Neutrophil (primary cell): ENCODE measurements at regions not wholly inside any gene's neighbourhood (a gene's known extent, or its start where the extent isn't known, plus 50 kb on each side); places are given as distances from the start of the nearest gene placed in this dataset.

Experiments used
- H3K27ac ChIP-seq: fragments of 200-600 bp; sonication (generic); 2 replicates; pipeline ENCODE4 v1.5.1; 2016; ENCODE audit warnings: mild to moderate bottlenecking, moderate library complexity
- H3K27me3 ChIP-seq: fragments of 200-600 bp; sonication (generic); 2 replicates; pipeline ENCODE4 v1.6.0; 2016; ENCODE audit warnings: mild to moderate bottlenecking
- H3K36me3 ChIP-seq: fragments of 200-600 bp; sonication (generic); 2 replicates; pipeline ENCODE4 v1.5.1; 2017
- H3K4me1 ChIP-seq, 2 experiments: fragments of 200-600 bp in 1 of 2; sonication (generic) in 1 of 2; 1 replicate in 1 of 2; 2 replicates in 1 of 2; pipeline versions ENCODE4 v1.5.1 to v1.6.1; 2013 to 2016; ENCODE audit warnings: low read depth in 1 of 2, low read length in 1 of 2, mild to moderate bottlenecking in 1 of 2, moderate library complexity in 1 of 2; ENCODE audit not compliant: control insufficient read depth in 1 of 2, insufficient read depth in 1 of 2
- H3K4me3 ChIP-seq, 2 experiments: fragments of 200-600 bp in 1 of 2; sonication (generic) in 1 of 2; 1 replicate in 1 of 2; 2 replicates in 1 of 2; pipeline ENCODE4 v1.5.1; 2013 to 2016; ENCODE audit warnings: low read depth in 1 of 2, low read length in 1 of 2, mild to moderate bottlenecking in 1 of 2, moderate library complexity in 1 of 2
- H3K9me3 ChIP-seq: fragments of 200-600 bp; sonication (generic); 2 replicates; pipeline ENCODE4 v1.5.1; 2016
- TF ChIP-seq, protein P1 (sequence below): fragments of 200-600 bp; sonication (generic); IDR thresholded peaks from 2 replicates; pipeline ENCODE4 v1.5.1; 2016; ENCODE audit warnings: antibody characterized with exemption

DNA sequence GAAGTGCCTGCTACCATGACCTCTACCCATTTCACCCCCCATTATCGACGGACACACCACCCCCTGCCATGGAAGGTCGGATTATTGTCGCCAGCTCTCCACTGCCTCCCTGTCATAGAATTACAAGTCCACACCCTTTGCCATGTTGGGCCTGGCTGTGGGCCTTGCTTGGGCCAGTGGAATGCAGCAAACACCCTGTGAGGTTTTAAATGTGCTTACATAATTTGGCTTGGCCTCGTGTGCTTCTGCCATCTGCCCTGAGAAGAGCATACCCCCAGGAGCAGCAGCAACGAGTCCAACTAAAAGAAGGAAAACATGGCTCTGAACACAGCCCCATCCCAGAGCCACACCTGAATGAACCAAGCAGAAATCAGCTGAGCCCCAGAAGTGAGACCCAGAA, 94.1 kb upstream of the PRDM11 start:
- no peaks in the 10 kb centered on the region for H3K27me3 ChIP-seq
- TF ChIP-seq, protein P1, sequence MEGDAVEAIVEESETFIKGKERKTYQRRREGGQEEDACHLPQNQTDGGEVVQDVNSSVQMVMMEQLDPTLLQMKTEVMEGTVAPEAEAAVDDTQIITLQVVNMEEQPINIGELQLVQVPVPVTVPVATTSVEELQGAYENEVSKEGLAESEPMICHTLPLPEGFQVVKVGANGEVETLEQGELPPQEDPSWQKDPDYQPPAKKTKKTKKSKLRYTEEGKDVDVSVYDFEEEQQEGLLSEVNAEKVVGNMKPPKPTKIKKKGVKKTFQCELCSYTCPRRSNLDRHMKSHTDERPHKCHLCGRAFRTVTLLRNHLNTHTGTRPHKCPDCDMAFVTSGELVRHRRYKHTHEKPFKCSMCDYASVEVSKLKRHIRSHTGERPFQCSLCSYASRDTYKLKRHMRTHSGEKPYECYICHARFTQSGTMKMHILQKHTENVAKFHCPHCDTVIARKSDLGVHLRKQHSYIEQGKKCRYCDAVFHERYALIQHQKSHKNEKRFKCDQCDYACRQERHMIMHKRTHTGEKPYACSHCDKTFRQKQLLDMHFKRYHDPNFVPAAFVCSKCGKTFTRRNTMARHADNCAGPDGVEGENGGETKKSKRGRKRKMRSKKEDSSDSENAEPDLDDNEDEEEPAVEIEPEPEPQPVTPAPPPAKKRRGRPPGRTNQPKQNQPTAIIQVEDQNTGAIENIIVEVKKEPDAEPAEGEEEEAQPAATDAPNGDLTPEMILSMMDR: no peak
- H3K9me3 ChIP-seq: no peaks in the 10 kb centered on the region
- H3K4me3 ChIP-seq: no peak overlapping the region
- H3K4me1 ChIP-seq: peaks cover 11 to 18% of the 10 kb centered on the region in 2 experiments
- no peaks in the 10 kb centered on the region for H3K36me3 ChIP-seq
- H3K27ac ChIP-seq: no peak overlapping the region

DNA sequence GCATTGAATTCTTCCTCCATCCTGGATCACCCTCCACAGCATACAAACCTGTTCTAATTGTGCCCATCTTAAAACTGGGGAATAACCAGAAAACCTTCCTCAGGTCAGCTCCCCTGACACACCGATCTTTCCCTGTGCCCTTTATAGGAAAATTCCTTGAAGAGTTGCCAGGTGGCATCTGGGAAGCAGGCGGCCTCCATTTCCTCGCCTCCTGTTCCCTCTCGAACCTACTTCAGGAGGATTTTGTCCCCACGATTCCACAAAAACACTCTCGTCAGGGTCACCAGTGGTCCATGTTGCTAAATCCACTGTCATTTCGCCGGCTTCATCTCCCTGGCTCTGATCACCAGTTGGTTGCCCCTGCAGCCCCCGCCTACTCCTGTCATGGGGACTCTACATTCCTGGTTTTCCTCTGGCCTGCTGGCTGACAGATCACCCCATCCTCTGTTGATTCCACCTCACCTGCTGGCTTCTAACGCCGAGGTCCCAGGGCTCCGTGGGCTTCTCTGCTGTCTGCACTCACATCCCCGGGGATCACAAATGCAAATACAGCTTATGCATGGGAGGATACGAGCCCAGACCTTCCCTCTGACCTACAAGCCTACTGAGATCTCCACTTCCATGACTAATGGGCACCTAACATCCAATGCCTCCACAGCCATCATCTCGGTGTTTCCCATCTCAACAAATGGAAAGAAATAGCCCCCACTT, 92.5 kb upstream of the PRDM11 start:
- no peaks in the 10 kb centered on the region for H3K9me3 ChIP-seq
- no peaks in the 10 kb centered on the region for H3K36me3 ChIP-seq

DNA sequence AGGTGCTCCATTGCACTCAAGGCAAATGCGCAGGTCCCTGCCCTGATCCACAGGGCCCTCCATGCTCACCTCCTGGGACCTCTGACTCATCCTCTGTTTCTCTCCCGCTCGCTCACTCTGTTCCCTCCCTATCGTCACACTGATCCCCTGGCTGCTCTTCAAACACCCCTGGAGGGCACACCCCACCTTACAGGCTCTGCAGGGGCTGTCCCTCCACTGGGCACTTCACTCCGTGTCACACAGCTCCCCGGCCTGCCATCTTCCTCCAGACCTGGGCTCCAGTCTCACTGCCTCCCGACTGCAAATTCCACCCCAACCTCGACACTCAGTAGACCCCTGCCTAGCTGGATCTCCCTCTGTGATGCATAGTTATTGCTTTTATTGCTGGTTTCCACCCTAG, 91.5 kb upstream of the PRDM11 start:
- H3K4me3 ChIP-seq: no peak overlapping the region
- H3K9me3 ChIP-seq: no peaks in the 10 kb centered on the region
- H3K4me1 ChIP-seq: peaks cover 3 to 15% of the 10 kb centered on the region in 2 experiments
- no peaks in the 10 kb centered on the region for H3K27me3 ChIP-seq
- H3K36me3 ChIP-seq: no peaks in the 10 kb centered on the region
- no peak overlapping the region for H3K27ac ChIP-seq
- TF ChIP-seq, protein P1: no peak

More for the DNA sequence above, 92.5 kb upstream of the PRDM11 start:
- Histone ChIP-seq H3K27ac (no peak overlapping the region), H3K4me1 (peaks cover 4 to 12% of the 10 kb centered on the region in 2 experiments), H3K27me3 (no peaks in the 10 kb centered on the region), H3K4me3 (no peak overlapping the region)
- TF ChIP-seq, protein P1: no peak

DNA sequence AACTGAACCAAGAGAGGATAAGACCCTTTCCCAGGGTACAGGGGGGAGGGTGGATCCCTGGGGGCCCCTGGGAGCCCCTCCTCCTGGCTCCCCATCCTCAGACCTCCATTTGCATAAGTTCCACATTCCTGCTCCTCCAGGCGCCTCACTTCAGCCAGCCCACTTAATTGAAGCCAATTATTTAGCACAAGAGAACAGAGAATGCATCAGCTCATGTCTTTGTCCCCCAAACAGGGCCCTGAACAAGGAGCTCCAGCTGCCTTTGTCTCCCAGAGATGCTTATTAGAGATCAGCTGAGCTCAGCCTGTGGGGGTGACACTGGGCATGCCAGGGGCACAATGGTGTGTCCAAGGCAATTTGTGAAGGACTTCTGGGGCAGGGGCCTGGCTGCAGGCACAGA, 89.9 kb upstream of the PRDM11 start:
- no peaks in the 10 kb centered on the region for H3K36me3 ChIP-seq
- TF ChIP-seq, protein P1: no peak
- no peak overlapping the region for H3K4me3 ChIP-seq
- H3K9me3 ChIP-seq: no peaks in the 10 kb centered on the region
- H3K27me3 ChIP-seq: no peaks in the 10 kb centered on the region
- H3K27ac ChIP-seq: no peak overlapping the region
- H3K4me1 ChIP-seq: peaks cover 12 to 24% of the 10 kb centered on the region in 2 experiments

DNA sequence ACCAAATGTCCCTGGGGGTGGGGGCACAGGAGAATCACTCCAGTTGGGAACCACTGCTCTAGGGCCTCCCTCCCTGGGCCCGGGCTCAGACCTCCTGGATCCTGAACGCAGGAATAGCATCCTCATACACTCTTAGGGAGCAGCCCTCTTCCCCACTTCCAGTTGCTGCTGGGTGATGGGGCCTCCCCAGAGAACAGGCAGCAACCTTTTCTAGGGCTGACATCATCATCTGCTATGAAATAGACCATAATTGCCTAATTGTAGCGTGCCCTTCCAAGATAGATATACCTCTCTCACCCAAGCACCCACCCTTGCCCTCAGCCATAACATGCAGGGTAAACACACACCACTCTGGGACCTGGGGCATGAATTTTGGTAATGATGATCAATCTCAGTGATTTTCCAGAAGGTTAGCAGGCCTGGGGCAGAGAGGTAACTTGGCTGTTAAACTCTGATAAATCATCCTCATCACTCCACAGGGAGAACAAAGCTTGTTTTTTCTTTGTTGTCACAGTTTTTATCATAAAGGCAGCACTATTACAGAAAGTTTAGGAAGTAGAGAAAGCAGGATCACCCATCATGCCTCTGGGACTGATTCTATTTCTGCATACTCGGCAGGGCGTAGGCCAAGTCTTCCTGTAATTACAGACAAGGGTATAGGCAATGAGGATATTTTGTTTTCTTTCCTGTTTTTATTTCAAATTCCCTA, 88.3 kb upstream of the PRDM11 start:
- no peak overlapping the region for H3K4me3 ChIP-seq
- H3K27ac ChIP-seq: no peak overlapping the region
- no peaks in the 10 kb centered on the region for H3K9me3 ChIP-seq
- H3K36me3 ChIP-seq: no peaks in the 10 kb centered on the region
- TF ChIP-seq, protein P1: no peak
- H3K27me3 ChIP-seq: no peaks in the 10 kb centered on the region
- peaks cover 15 to 26% of the 10 kb centered on the region in 2 experiments for H3K4me1 ChIP-seq
